ENCODE measurements at regions not wholly inside any gene's neighbourhood (a gene's known extent, or its start where the extent isn't known, plus 50 kb on each side); places are given as distances from the start of the nearest gene placed in this dataset.

DNA sequence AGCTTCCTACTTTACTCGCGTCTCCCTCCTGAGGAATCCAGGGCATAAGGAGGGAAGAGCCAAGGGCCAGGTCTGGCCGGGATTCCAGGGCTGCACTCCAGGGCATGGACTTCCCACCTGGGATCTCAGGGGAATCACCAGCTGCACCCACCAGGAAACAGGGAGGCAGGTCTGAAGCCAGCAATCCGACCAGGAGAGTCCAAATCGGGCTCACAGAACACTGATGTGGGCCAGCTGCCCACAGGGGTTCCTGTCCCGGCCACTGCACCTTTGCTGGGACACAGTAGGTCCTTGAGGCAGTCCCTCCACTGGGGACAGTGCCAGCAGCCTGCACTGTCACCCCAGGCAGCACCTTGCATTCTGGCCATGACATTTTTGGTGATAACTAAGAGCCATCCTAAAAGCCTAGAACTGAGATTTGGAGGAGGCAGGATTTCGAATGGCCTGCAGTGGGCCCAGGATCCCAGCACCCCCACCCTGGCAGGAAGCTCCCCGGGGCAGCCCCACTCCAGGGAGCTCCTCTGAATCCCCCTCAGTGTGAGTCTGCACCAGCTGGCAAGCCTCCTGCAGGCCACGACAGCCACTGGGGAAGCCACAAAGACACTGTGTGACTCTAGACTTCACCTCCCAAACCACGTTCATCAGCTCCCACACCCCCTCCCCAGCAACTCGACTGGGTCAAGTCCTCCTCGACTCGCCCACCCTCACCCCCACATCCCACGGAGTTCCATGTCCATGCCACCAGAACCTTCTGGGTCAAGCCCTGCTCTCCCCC lies 71.5 kb upstream of the PPP2R2D start:
- CTCF ChIA-PET, result no interaction called here
- no peak for DNase-seq (ENCODE audit: low spot score)
- POLR2A ChIA-PET (ENCODE audit: low non-redundant PET), result no interaction called here
- Histone ChIP-seq H3K9me3 (ENCODE audit: low read depth, low read length, poor library complexity, severe bottlenecking) (no peaks in the 10 kb centered on the region), H3K36me3 (ENCODE audit: insufficient read depth, low read length, poor library complexity, severe bottlenecking) (no peaks in the 10 kb centered on the region), H3K27me3 (replicated peaks; ENCODE audit: insufficient read depth, low read depth, low read length, poor library complexity) (peaks cover 8% of the 10 kb centered on the region), H3K4me3 (ENCODE audit: low read depth, low read length, poor library complexity, severe bottlenecking) (no peak overlapping the region), H3K27ac (ENCODE audit: low read depth, low read length, poor library complexity, severe bottlenecking) (no peak overlapping the region), H3K4me1 (ENCODE audit: insufficient read depth, low read length, poor library complexity, severe bottlenecking) (no peaks in the 10 kb centered on the region)
- BruUV-seq (replicated peaks), result no TSS peak
- TF ChIP-seq, protein P1, sequence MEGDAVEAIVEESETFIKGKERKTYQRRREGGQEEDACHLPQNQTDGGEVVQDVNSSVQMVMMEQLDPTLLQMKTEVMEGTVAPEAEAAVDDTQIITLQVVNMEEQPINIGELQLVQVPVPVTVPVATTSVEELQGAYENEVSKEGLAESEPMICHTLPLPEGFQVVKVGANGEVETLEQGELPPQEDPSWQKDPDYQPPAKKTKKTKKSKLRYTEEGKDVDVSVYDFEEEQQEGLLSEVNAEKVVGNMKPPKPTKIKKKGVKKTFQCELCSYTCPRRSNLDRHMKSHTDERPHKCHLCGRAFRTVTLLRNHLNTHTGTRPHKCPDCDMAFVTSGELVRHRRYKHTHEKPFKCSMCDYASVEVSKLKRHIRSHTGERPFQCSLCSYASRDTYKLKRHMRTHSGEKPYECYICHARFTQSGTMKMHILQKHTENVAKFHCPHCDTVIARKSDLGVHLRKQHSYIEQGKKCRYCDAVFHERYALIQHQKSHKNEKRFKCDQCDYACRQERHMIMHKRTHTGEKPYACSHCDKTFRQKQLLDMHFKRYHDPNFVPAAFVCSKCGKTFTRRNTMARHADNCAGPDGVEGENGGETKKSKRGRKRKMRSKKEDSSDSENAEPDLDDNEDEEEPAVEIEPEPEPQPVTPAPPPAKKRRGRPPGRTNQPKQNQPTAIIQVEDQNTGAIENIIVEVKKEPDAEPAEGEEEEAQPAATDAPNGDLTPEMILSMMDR (conservative IDR thresholded peaks at IDR 0.05; ENCODE audit: low read depth, low read length), result no peak
- no peak for TF ChIP-seq EZH2 (IDR thresholded peaks at IDR 0.05; ENCODE audit: borderline replicate concordance, low read depth, low read length, poor library complexity, severe bottlenecking)
- intact Hi-C loops (cut with micrococcal nuclease; ENCODE audit: unreplicated experiment), result no loop called here

DNA sequence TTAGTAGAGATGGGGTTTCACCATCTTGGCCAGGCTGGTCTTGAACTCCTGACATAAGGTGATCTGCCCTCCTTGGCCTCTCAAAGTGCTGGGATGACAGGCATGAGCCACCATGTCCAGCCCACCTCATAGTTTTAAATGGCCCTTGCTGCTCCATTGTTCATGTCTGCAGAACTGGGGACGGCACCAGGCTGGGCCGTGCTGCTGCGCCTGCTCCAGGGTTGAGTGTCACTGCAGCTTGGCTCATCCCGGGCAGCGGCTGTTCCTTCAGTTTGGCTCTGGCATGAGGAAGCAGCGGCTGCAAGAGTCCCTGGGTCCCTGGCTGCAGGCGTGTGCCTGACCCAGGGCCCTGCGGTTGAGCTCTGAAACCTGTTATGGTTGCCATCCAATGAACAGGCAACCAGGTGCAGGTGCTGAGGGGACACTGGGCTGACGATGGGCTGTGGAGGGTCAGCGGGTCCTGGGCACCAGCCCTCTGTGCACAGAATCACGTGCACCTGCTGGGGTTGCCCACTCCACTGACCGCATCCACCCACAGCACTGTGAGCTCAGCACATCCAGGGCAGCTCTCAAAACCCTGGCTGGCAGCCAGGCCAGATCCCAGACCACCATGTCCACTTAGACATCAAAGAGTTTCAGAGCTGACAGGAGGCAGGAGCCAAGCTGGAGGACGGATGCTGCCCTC lies 70.2 kb upstream of the PPP2R2D start:
- POLR2A ChIA-PET (ENCODE audit: low non-redundant PET), result no interaction called here
- BruUV-seq (replicated peaks), result no TSS peak
- Histone ChIP-seq H3K9me3 (ENCODE audit: low read depth, low read length, poor library complexity, severe bottlenecking) (no peaks in the 10 kb centered on the region), H3K36me3 (ENCODE audit: insufficient read depth, low read length, poor library complexity, severe bottlenecking) (no peaks in the 10 kb centered on the region), H3K27ac (ENCODE audit: low read depth, low read length, poor library complexity, severe bottlenecking) (no peak overlapping the region), H3K4me3 (ENCODE audit: low read depth, low read length, poor library complexity, severe bottlenecking) (no peak overlapping the region), H3K4me1 (ENCODE audit: insufficient read depth, low read length, poor library complexity, severe bottlenecking) (no peaks in the 10 kb centered on the region), H3K27me3 (replicated peaks; ENCODE audit: insufficient read depth, low read depth, low read length, poor library complexity) (peaks cover 8% of the 10 kb centered on the region)
- TF ChIP-seq EZH2 (IDR thresholded peaks at IDR 0.05; ENCODE audit: borderline replicate concordance, low read depth, low read length, poor library complexity, severe bottlenecking), result no peak
- TF ChIP-seq, protein P1 (conservative IDR thresholded peaks at IDR 0.05; ENCODE audit: low read depth, low read length), result no peak
- no peak for DNase-seq (ENCODE audit: low spot score)
- intact Hi-C loops (cut with micrococcal nuclease; ENCODE audit: unreplicated experiment), result no loop called here
- CTCF ChIA-PET, result no interaction called here

DNA sequence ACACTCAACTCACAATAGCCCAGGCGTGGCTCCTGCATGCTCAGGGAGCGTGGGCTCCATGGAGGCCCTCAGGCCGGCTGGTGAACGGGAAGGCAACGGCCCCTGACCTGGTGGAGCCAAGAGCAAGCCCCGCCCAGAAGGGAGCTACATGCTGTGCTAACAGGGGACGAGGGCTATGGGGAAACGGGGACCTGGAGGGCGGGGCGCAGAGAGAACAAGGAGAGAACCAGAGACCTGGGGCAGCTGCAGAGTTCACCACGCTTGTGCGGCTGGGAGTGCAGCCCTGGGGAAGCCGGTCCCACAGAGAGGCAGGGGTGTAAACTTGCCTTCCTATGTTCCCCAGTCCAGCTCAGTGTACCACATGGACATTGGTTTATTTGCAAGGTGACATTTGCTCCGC lies 69.2 kb upstream of the PPP2R2D start:
- ChIA-PET CTCF (no interaction called here), POLR2A (ENCODE audit: low non-redundant PET) (no interaction called here)
- Histone ChIP-seq H3K27ac (ENCODE audit: low read depth, low read length, poor library complexity, severe bottlenecking) (no peak overlapping the region), H3K27me3 (replicated peaks; ENCODE audit: insufficient read depth, low read depth, low read length, poor library complexity) (peaks cover 8% of the 10 kb centered on the region), H3K36me3 (ENCODE audit: insufficient read depth, low read length, poor library complexity, severe bottlenecking) (no peaks in the 10 kb centered on the region), H3K4me1 (ENCODE audit: insufficient read depth, low read length, poor library complexity, severe bottlenecking) (no peaks in the 10 kb centered on the region), H3K4me3 (ENCODE audit: low read depth, low read length, poor library complexity, severe bottlenecking) (no peak overlapping the region), H3K9me3 (ENCODE audit: low read depth, low read length, poor library complexity, severe bottlenecking) (no peaks in the 10 kb centered on the region)
- TF ChIP-seq, protein P1 (conservative IDR thresholded peaks at IDR 0.05; ENCODE audit: low read depth, low read length), result no peak
- no peak for TF ChIP-seq EZH2 (IDR thresholded peaks at IDR 0.05; ENCODE audit: borderline replicate concordance, low read depth, low read length, poor library complexity, severe bottlenecking)
- intact Hi-C loops (cut with micrococcal nuclease; ENCODE audit: unreplicated experiment), result no loop called here
- BruUV-seq (replicated peaks), result no TSS peak
- DNase-seq (ENCODE audit: low spot score), result no peak
